PC-3 (cell line): ENCODE measurements at regions not wholly inside any gene's neighbourhood (a gene's known extent, or its start where the extent isn't known, plus 50 kb on each side); places are given as distances from the start of the nearest gene placed in this dataset.

Experiments used
- EZH2 ChIP-seq: fragments of 300-600 bp; sonication (generic); IDR thresholded peaks from one replicate; pipeline ENCODE4 v1.6.1; 2017; ENCODE audit warnings: antibody characterized with exemption, mild to moderate bottlenecking, low read length; ENCODE audit not compliant: unreplicated experiment
- EZH2phosphoT487 ChIP-seq: fragments of 300-600 bp; sonication (generic); IDR thresholded peaks from 2 replicates; pipeline ENCODE4 v1.6.1; 2018; ENCODE audit warnings: mild to moderate bottlenecking, antibody characterized with exemption, low read length, borderline replicate concordance
- TF ChIP-seq, protein P1 (sequence below): fragments of 300-600 bp; sonication (generic); conservative IDR thresholded peaks from 2 replicates; pipeline ENCODE4 v1.5.1; 2017; ENCODE audit warnings: antibody characterized with exemption, low read depth, mild to moderate bottlenecking, low read length

DNA sequence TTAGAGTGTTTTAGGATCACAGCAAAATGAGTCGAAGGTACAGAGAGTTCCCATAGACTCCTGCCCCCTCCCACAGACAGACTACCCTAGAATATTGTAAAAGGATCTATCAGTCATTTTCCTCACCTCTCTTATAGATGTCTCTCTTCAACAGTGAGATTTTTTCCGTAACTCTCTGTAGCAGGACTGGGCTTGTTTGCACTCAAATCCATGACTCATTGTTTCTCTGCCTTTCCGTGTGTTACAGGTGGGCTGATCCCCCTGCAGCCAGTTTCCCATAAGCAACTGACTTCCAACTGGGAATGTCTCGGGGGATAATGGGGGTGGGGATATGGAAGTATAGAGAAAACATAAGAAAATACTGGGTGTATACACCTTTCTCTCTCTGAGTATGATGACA lies 921.0 kb downstream of the GATA3 start:
- TF ChIP-seq, protein P1, sequence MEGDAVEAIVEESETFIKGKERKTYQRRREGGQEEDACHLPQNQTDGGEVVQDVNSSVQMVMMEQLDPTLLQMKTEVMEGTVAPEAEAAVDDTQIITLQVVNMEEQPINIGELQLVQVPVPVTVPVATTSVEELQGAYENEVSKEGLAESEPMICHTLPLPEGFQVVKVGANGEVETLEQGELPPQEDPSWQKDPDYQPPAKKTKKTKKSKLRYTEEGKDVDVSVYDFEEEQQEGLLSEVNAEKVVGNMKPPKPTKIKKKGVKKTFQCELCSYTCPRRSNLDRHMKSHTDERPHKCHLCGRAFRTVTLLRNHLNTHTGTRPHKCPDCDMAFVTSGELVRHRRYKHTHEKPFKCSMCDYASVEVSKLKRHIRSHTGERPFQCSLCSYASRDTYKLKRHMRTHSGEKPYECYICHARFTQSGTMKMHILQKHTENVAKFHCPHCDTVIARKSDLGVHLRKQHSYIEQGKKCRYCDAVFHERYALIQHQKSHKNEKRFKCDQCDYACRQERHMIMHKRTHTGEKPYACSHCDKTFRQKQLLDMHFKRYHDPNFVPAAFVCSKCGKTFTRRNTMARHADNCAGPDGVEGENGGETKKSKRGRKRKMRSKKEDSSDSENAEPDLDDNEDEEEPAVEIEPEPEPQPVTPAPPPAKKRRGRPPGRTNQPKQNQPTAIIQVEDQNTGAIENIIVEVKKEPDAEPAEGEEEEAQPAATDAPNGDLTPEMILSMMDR, result no peak
- TF ChIP-seq EZH2phosphoT487 (no peak), EZH2 (no peak)
